HEK293T (cell line): ENCODE measurements at regions not wholly inside any gene's neighbourhood (a gene's known extent, or its start where the extent isn't known, plus 50 kb on each side); places are given as distances from the start of the nearest gene placed in this dataset.

Experiments
- CTCF ChIA-PET: fragments of 350-600 bp; formaldehyde crosslinking; extraction: SDS; loops from one replicate; lab custom pipeline; 2021; ENCODE audit warnings: antibody characterized with exemption, inconsistent platforms; lab: Yijun Ruan, JAX
- POLR2A ChIA-PET: fragments of 350-600 bp; formaldehyde crosslinking; extraction: SDS; loops from one replicate; lab custom pipeline; 2020; ENCODE audit warnings: antibody characterized with exemption, inconsistent platforms; lab: Yijun Ruan, JAX
- DNase-seq: peaks from one replicate; pipeline ENCODE4 v3.0.0; 2012; ENCODE audit warnings: mixed read lengths; ENCODE audit errors: extremely low spot score
- ARNT ChIP-seq: fragments of 450-650 bp; IDR thresholded peaks from 2 replicates; pipeline ENCODE4 v1.6.1; 2017; ENCODE audit warnings: mild to moderate bottlenecking
- BHLHE40 ChIP-seq: fragments of 450-650 bp; IDR thresholded peaks from 2 replicates; pipeline ENCODE4 v1.6.1; 2016; ENCODE audit warnings: mild to moderate bottlenecking, moderate library complexity, borderline replicate concordance
- CTBP1 ChIP-seq: fragments of 450-650 bp; IDR thresholded peaks from 2 replicates; pipeline ENCODE4 v1.6.1; 2016; ENCODE audit warnings: borderline replicate concordance
- ELF4 ChIP-seq: fragments of 450-650 bp; IDR thresholded peaks from 2 replicates; pipeline ENCODE4 v1.6.1; 2017; ENCODE audit warnings: antibody characterized with exemption
- FOXA1 ChIP-seq: fragments of 450-650 bp; IDR thresholded peaks from 2 replicates; pipeline ENCODE4 v1.6.1; 2016; ENCODE audit warnings: mild to moderate bottlenecking
- FOXK2 ChIP-seq: fragments of 450-650 bp; IDR thresholded peaks from 2 replicates; pipeline ENCODE4 v1.6.1; 2016; ENCODE audit warnings: mild to moderate bottlenecking
- FOXM1 ChIP-seq: fragments of 450-650 bp; IDR thresholded peaks from 2 replicates; pipeline ENCODE4 v1.6.1; 2017; ENCODE audit warnings: mild to moderate bottlenecking, borderline replicate concordance
- HDGF ChIP-seq: fragments of 450-650 bp; IDR thresholded peaks from 2 replicates; pipeline ENCODE4 v1.6.1; 2017; ENCODE audit warnings: antibody characterized with exemption, borderline replicate concordance
- L3MBTL2 ChIP-seq: fragments of 450-650 bp; conservative IDR thresholded peaks from 2 replicates; pipeline ENCODE4 v1.6.1; 2016; ENCODE audit warnings: mild to moderate bottlenecking
- LEF1 ChIP-seq: fragments of 450-650 bp; IDR thresholded peaks from 2 replicates; pipeline ENCODE4 v1.6.1; 2017; ENCODE audit warnings: mild to moderate bottlenecking, borderline replicate concordance
- NFRKB ChIP-seq: fragments of 450-650 bp; IDR thresholded peaks from 2 replicates; pipeline ENCODE4 v1.6.1; 2016; ENCODE audit warnings: mild to moderate bottlenecking, moderate library complexity
- PKNOX1 ChIP-seq: fragments of 450-650 bp; IDR thresholded peaks from 2 replicates; pipeline ENCODE4 v1.6.1; 2016
- SP1 ChIP-seq: fragments of 450-650 bp; IDR thresholded peaks from 2 replicates; pipeline ENCODE4 v1.6.1; 2017
- SUZ12 ChIP-seq: fragments of 450-650 bp; IDR thresholded peaks from 2 replicates; pipeline ENCODE4 v1.6.1; 2016; ENCODE audit warnings: mild to moderate bottlenecking
- TARDBP ChIP-seq: fragments of 450-650 bp; IDR thresholded peaks from 2 replicates; pipeline ENCODE4 v1.6.1; 2016
- ZNF384 ChIP-seq: fragments of 450-650 bp; IDR thresholded peaks from 2 replicates; pipeline ENCODE4 v1.6.1; 2016

- CTCF ChIA-PET = no interaction called here
- POLR2A ChIA-PET = no interaction called here
- TF ChIP-seq NFRKB (no peak), BHLHE40 (no peak), SP1 (no peak)
- DNase-seq = no peak
Measured at GRCh38 chr11:121931748-121932352, 184.2 kb downstream of the BLID start.

GRCh38 chr11:121931121-121931520 is 184.9 kb downstream of the BLID start:
- POLR2A ChIA-PET = no interaction called here
- CTCF ChIA-PET = no interaction called here
- DNase-seq = no peak
- TF ChIP-seq PKNOX1 = no peak
- TF ChIP-seq L3MBTL2 = no peak
- TF ChIP-seq ARNT = no peak
- TF ChIP-seq FOXK2 = no peak
- no peak for TF ChIP-seq HDGF

- ChIA-PET POLR2A (no interaction called here), CTCF (no interaction called here)
- DNase-seq = no peak
- TF ChIP-seq FOXM1 (no peak), NFRKB (no peak), CTBP1 (no peak), TARDBP (no peak), SP1 (no peak), SUZ12 (no peak), HDGF (no peak), ZNF384 (no peak), LEF1 (no peak), FOXK2 (no peak)
Measured at GRCh38 chr11:121930004-121930965, 185.7 kb downstream of the BLID start.

- TF ChIP-seq CTBP1 (no peak), SUZ12 (no peak), SP1 (no peak), ELF4 (no peak), ARNT (no peak), FOXA1 (no peak), ZNF384 (no peak), NFRKB (no peak), LEF1 (no peak), BHLHE40 (no peak), FOXK2 (no peak)
- CTCF ChIA-PET = interaction anchor here (0.6 kb wide), 1 partner anchor 173 kb away, joined by 3 read pairs; no protein-coding TSS in a partner anchor
- POLR2A ChIA-PET = no interaction called here
- no peak for DNase-seq
Measured at GRCh38 chr11:121929581-121929980, 186.4 kb downstream of the BLID start.

GRCh38 chr11:121928597-121929580 is 187.1 kb downstream of the BLID start:
- no peak for TF ChIP-seq SP1
- no peak for TF ChIP-seq FOXA1
- TF ChIP-seq ARNT = no peak
- no peak for TF ChIP-seq HDGF
- no peak for TF ChIP-seq FOXK2
- no peak for TF ChIP-seq ZNF384
- no peak for TF ChIP-seq TARDBP
- no peak for TF ChIP-seq LEF1
- TF ChIP-seq SUZ12 = no peak
- no peak for TF ChIP-seq BHLHE40
- TF ChIP-seq NFRKB = no peak
- ChIA-PET CTCF (interaction anchor here (0.6 kb wide), 1 partner anchor 174 kb away, joined by 3 read pairs; no protein-coding TSS in a partner anchor), POLR2A (no interaction called here)
- DNase-seq = no peak

GRCh38 chr11:121927789-121928188 is 188.2 kb downstream of the BLID start:
- no peak for DNase-seq
- TF ChIP-seq ELF4 (no peak), PKNOX1 (no peak), BHLHE40 (no peak), FOXK2 (no peak), ZNF384 (no peak), TARDBP (no peak), FOXA1 (no peak), CTBP1 (no peak), LEF1 (no peak), L3MBTL2 (no peak), SP1 (no peak), HDGF (no peak), ARNT (no peak)
- ChIA-PET POLR2A (no interaction called here), CTCF (no interaction called here)
